OCI-LY7 (cell line): ENCODE measurements at regions not wholly inside any gene's neighbourhood (a gene's known extent, or its start where the extent isn't known, plus 50 kb on each side); places are given as distances from the start of the nearest gene placed in this dataset.

Experiments
- BruUV-seq: library from RNA; stranded (reverse); fragments of 400-500 nt; replicated peaks from 2 replicates; lab custom pipeline; 2021; lab: Mats Ljungman, UMichigan
- CTCF ChIA-PET: fragments of 300-600 bp; sonication (Branson Sonifier 250); formaldehyde crosslinking; loops from one replicate; lab custom pipeline; 2022; ENCODE audit warnings: antibody characterized with exemption; ENCODE audit not compliant: unreplicated experiment; lab: Charles Lee
- POLR2A ChIA-PET: fragments of 300-600 bp; sonication (Branson Sonifier 250); formaldehyde crosslinking; loops from one replicate; lab custom pipeline; 2022; ENCODE audit warnings: antibody characterized with exemption; lab: Charles Lee
- DNase-seq: peaks from one replicate; pipeline ENCODE4 v3.0.0-alpha.2; 2015; ENCODE audit warnings: low spot score
- H2AFZ ChIP-seq: fragments of 200-600 bp; sonication (generic), shearing (Covaris generic); 2 replicates; pipeline ENCODE4 v1.6.1; 2014; ENCODE audit warnings: mild to moderate bottlenecking, antibody characterized with exemption, low read length, moderate library complexity
- H3K27ac ChIP-seq: fragments of 200-600 bp; sonication (generic); 2 replicates; pipeline ENCODE4 v1.5.1; 2014; ENCODE audit warnings: mixed run types, low read depth, mild to moderate bottlenecking, moderate library complexity, low read length, inconsistent platforms; ENCODE audit not compliant: poor library complexity, severe bottlenecking
- H3K36me3 ChIP-seq: fragments of 200-600 bp; sonication (generic); 2 replicates; pipeline ENCODE4 v1.6.1; 2014; ENCODE audit warnings: mild to moderate bottlenecking, antibody characterized with exemption, low read length, moderate library complexity, mixed read lengths; ENCODE audit not compliant: insufficient read depth
- H3K4me1 ChIP-seq: fragments of 200-600 bp; sonication (generic); 2 replicates; pipeline ENCODE4 v1.5.1; 2014; ENCODE audit warnings: mild to moderate bottlenecking, low read length; ENCODE audit not compliant: insufficient read depth, poor library complexity, severe bottlenecking
- H3K4me2 ChIP-seq: fragments of 200-600 bp; sonication (generic); 2 replicates; pipeline ENCODE4 v1.6.1; 2014; ENCODE audit warnings: mild to moderate bottlenecking, low read length
- H3K4me3 ChIP-seq: fragments of 200-600 bp; sonication (generic); 2 replicates; pipeline ENCODE4 v1.5.1; 2014; ENCODE audit warnings: mild to moderate bottlenecking, low read depth, low read length; ENCODE audit not compliant: poor library complexity, severe bottlenecking
- H3K79me2 ChIP-seq: fragments of 200-600 bp; sonication (generic); 2 replicates; pipeline ENCODE4 v1.6.1; 2016; ENCODE audit warnings: low read depth, mild to moderate bottlenecking, low read length, moderate library complexity, mixed read lengths; ENCODE audit not compliant: insufficient read depth
- H3K9me2 ChIP-seq: fragments of 200-600 bp; sonication (generic); 2 replicates; pipeline ENCODE4 v1.6.1; 2016; ENCODE audit warnings: mild to moderate bottlenecking, low read length, mixed read lengths; ENCODE audit not compliant: insufficient read depth
- H3K9me3 ChIP-seq: fragments of 200-600 bp; sonication (generic); 2 replicates; pipeline ENCODE4 v1.6.1; 2014; ENCODE audit warnings: mild to moderate bottlenecking, mixed run types, low read length, mixed read lengths
- H4K20me1 ChIP-seq: fragments of 200-600 bp; sonication (generic); 2 replicates; pipeline ENCODE4 v1.6.1; 2014; ENCODE audit warnings: mild to moderate bottlenecking, antibody characterized with exemption, low read length, moderate library complexity, mixed read lengths; ENCODE audit not compliant: insufficient read depth
- EZH2phosphoT487 ChIP-seq: fragments of 200-600 bp; sonication (generic); IDR thresholded peaks from 2 replicates; pipeline ENCODE4 v1.6.1; 2018; ENCODE audit warnings: low read depth, borderline replicate concordance, mild to moderate bottlenecking, mixed run types, antibody characterized with exemption, low read length, moderate library complexity, mixed read lengths
- intact Hi-C: fragments of 100-400 bp; cut with micrococcal nuclease; formaldehyde crosslinking; loops from one replicate; pipeline ENCODE4 v1.10.0; 2022; ENCODE audit not compliant: unreplicated experiment
- TF ChIP-seq, protein P1 (sequence below): fragments of 200-600 bp; sonication (generic); conservative IDR thresholded peaks from 2 replicates; pipeline ENCODE4 v1.5.1; 2014; ENCODE audit warnings: mild to moderate bottlenecking, antibody characterized with exemption, low read length, moderate library complexity, mixed read lengths

GRCh38 chr7:17015598-17016031, 133.8 kb upstream of the AGR3 start:
- no TSS peak for BruUV-seq
- no peaks in the 10 kb centered on the region for H4K20me1 ChIP-seq
- no peak overlapping the region for H3K27ac ChIP-seq
- no peak overlapping the region for H2AFZ ChIP-seq
- DNase-seq = no peak
- intact Hi-C loops = no loop called here
- H3K36me3 ChIP-seq = no peaks in the 10 kb centered on the region
- no peak overlapping the region for H3K4me2 ChIP-seq
- TF ChIP-seq, protein P1, sequence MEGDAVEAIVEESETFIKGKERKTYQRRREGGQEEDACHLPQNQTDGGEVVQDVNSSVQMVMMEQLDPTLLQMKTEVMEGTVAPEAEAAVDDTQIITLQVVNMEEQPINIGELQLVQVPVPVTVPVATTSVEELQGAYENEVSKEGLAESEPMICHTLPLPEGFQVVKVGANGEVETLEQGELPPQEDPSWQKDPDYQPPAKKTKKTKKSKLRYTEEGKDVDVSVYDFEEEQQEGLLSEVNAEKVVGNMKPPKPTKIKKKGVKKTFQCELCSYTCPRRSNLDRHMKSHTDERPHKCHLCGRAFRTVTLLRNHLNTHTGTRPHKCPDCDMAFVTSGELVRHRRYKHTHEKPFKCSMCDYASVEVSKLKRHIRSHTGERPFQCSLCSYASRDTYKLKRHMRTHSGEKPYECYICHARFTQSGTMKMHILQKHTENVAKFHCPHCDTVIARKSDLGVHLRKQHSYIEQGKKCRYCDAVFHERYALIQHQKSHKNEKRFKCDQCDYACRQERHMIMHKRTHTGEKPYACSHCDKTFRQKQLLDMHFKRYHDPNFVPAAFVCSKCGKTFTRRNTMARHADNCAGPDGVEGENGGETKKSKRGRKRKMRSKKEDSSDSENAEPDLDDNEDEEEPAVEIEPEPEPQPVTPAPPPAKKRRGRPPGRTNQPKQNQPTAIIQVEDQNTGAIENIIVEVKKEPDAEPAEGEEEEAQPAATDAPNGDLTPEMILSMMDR = no peak
- TF ChIP-seq EZH2phosphoT487 = no peak
- no peaks in the 10 kb centered on the region for H3K79me2 ChIP-seq
- ChIA-PET CTCF (no interaction called here), POLR2A (no interaction called here)
- H3K9me2 ChIP-seq = no peaks in the 10 kb centered on the region
- no peaks in the 10 kb centered on the region for H3K4me1 ChIP-seq
- H3K4me3 ChIP-seq = no peak overlapping the region
- no peaks in the 10 kb centered on the region for H3K9me3 ChIP-seq

DNA sequence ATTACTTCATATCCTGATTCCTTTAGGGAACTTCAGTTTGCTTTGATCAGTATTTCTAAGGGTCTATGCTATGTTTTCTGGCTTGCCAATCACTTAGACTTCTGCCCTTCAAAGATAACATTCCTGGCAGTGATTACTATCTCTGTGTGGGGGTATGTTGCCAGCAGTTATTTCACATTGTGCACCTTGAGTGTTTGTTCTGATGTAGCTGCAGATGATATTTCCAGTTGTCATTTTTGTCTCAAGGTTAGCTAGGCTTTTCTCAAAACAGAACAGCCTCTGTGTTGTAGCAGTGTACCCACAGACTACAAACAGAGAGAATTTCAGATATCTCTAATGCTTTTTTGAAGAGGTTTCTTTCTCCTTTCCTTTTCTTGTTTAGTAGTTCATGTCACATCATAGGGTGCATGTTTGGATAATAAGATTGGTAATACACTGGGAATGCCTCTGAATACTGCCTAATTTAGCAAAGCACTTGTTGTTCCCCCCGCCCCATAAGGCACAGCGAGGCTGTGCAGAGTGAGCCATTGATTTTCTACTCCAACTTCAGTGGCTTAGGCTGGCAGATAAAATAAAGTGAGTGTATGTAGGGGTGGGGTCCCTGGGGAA, 134.7 kb upstream of the AGR3 start:
- no peak for DNase-seq
- ChIA-PET POLR2A (no interaction called here), CTCF (no interaction called here)
- Histone ChIP-seq H3K79me2 (no peaks in the 10 kb centered on the region), H4K20me1 (no peaks in the 10 kb centered on the region), H3K9me2 (no peaks in the 10 kb centered on the region), H2AFZ (no peak overlapping the region), H3K9me3 (no peaks in the 10 kb centered on the region), H3K4me3 (no peak overlapping the region), H3K36me3 (no peaks in the 10 kb centered on the region), H3K27ac (no peak overlapping the region), H3K4me1 (no peaks in the 10 kb centered on the region), H3K4me2 (no peak overlapping the region)
- intact Hi-C loops = no loop called here
- BruUV-seq = no TSS peak
- TF ChIP-seq EZH2phosphoT487 = no peak
- TF ChIP-seq, protein P1 = no peak

GRCh38 chr7:17019106-17019505, 137.3 kb upstream of the AGR3 start:
- H3K9me2 ChIP-seq = no peaks in the 10 kb centered on the region
- no peak for TF ChIP-seq EZH2phosphoT487
- TF ChIP-seq, protein P1 = no peak
- CTCF ChIA-PET = no interaction called here
- H3K79me2 ChIP-seq = no peaks in the 10 kb centered on the region
- no peaks in the 10 kb centered on the region for H3K36me3 ChIP-seq
- no peak for DNase-seq
- no peaks in the 10 kb centered on the region for H3K9me3 ChIP-seq
- H3K4me2 ChIP-seq = no peak overlapping the region
- no TSS peak for BruUV-seq
- H2AFZ ChIP-seq = no peak overlapping the region
- intact Hi-C loops = no loop called here
- POLR2A ChIA-PET = interaction anchor here (1.1 kb wide), 1 partner anchor 13 kb away, joined by 7 read pairs; no protein-coding TSS in a partner anchor
- no peak overlapping the region for H3K27ac ChIP-seq
- no peak overlapping the region for H3K4me3 ChIP-seq
- no peaks in the 10 kb centered on the region for H4K20me1 ChIP-seq
- no peaks in the 10 kb centered on the region for H3K4me1 ChIP-seq
